GM23248 (cell line): ENCODE measurements at regions not wholly inside any gene's neighbourhood (a gene's known extent, or its start where the extent isn't known, plus 50 kb on each side); places are given as distances from the start of the nearest gene placed in this dataset.

ENCODE experiments used
- EZH2 ChIP-seq: fragments of 200-600 bp; sonication (generic); IDR thresholded peaks from 2 replicates; pipeline ENCODE4 v1.6.1; 2018; ENCODE audit warnings: antibody characterized with exemption, mild to moderate bottlenecking; ENCODE audit not compliant: insufficient read depth, poor library complexity, severe bottlenecking
- EZH2phosphoT487 ChIP-seq: fragments of 200-600 bp; sonication (generic); IDR thresholded peaks from 2 replicates; pipeline ENCODE4 v1.6.1; 2018; ENCODE audit warnings: antibody characterized with exemption, moderate library complexity, mild to moderate bottlenecking, low read depth; ENCODE audit not compliant: insufficient read depth

- TF ChIP-seq EZH2 (no peak), EZH2phosphoT487 (no peak)
These were observed 259.4 kb downstream of the TLR4 start for GRCh38 chr9:117963493-117964090.
